ENCODE measurements at regions not wholly inside any gene's neighbourhood (a gene's known extent, or its start where the extent isn't known, plus 50 kb on each side); places are given as distances from the start of the nearest gene placed in this dataset.

DNA sequence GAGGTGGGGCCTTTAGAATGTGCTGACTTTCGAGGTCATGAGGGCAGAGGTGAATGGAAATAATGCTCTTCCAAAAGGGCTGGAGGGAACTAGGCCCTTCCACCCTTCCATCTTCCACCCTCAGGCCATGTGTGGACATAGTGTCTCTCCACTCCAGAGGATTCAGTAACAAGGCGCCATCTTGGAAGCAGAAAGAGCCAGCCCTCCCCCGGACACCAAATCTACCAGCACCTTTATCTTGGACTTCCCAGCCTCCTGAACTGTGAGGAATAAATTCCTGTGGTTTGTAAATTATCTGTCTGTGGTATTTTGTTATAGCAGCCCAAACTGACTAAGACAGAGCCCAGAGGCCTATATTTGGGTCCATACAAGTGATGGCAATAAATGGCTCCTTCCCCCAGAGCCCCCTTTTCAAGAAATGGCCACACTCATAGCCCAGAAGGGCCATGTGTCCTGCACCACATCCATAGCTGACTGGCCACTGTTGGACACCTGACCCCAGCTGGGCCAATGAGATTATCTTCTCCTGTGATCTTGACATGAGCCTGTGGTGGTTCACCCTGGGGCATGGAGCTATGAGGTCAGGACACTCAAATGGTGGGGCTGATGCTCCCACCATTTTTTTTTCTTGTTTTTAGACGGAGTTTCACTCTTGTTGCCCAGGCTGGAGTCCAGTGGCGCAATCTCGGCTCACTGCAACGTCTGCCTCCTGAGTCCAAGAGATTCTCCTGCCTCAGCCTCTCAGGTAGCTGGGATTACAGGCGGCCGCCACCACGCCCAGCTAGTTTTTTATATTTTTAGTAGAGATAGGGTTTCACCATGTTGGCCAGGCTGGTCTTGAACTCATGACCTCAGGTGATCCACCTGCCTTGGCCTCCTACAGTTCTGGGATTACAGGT, 114.9 kb downstream of the RRAGC start:
- TF ChIP-seq, protein P1, sequence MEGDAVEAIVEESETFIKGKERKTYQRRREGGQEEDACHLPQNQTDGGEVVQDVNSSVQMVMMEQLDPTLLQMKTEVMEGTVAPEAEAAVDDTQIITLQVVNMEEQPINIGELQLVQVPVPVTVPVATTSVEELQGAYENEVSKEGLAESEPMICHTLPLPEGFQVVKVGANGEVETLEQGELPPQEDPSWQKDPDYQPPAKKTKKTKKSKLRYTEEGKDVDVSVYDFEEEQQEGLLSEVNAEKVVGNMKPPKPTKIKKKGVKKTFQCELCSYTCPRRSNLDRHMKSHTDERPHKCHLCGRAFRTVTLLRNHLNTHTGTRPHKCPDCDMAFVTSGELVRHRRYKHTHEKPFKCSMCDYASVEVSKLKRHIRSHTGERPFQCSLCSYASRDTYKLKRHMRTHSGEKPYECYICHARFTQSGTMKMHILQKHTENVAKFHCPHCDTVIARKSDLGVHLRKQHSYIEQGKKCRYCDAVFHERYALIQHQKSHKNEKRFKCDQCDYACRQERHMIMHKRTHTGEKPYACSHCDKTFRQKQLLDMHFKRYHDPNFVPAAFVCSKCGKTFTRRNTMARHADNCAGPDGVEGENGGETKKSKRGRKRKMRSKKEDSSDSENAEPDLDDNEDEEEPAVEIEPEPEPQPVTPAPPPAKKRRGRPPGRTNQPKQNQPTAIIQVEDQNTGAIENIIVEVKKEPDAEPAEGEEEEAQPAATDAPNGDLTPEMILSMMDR (IDR thresholded peaks at IDR 0.05) = no peak
- TF ChIP-seq POLR2A (IDR thresholded peaks at IDR 0.05) (no peak), POLR2AphosphoS5 (IDR thresholded peaks at IDR 0.05; ENCODE audit: insufficient read depth in 1 of 2, low read depth in 1 of 2) (no peak)
- intact Hi-C loops (cut with DNase I) = no loop called here

DNA sequence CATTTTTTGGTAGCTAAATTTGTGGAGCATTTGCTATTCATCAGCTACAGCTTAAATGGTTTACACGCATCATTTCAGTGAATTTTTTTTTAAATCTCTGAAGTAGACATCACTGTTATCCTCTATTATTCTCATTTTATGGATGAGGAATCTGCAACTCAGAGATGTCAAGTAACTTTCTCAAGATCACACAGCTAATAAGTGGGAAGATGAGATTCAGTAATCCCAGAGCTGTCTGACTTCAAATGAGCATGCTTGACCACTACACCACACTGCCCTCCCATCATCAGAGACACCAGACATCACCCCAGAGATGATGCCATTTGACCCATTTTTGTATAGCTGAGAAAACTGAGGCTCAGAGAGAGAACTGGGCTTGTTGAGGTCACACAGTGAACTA, 116.4 kb downstream of the RRAGC start:
- no peaks in the 10 kb centered on the region for H3K27me3 ChIP-seq
- no peak overlapping the region for H3K4me3 ChIP-seq
- no peaks in the 10 kb centered on the region for H3K4me1 ChIP-seq
- intact Hi-C loops (cut with DNase I) = no loop called here
- no peak for DNase-seq (ENCODE audit: extremely low spot score in 2 of 2)
- no peak overlapping the region for H3K27ac ChIP-seq
- H3K9me3 ChIP-seq = no peaks in the 10 kb centered on the region
- TF ChIP-seq, protein P1 (IDR thresholded peaks at IDR 0.05) = no peak
- TF ChIP-seq POLR2AphosphoS5 (IDR thresholded peaks at IDR 0.05; ENCODE audit: insufficient read depth in 1 of 2, low read depth in 1 of 2) = no peak
- H3K36me3 ChIP-seq = no peaks in the 10 kb centered on the region

More for the DNA sequence above, 114.9 kb downstream of the RRAGC start:
- no peak for DNase-seq (ENCODE audit: extremely low spot score in 2 of 2)
- H3K9me3 ChIP-seq = no peaks in the 10 kb centered on the region
- no peaks in the 10 kb centered on the region for H3K27me3 ChIP-seq
- H3K36me3 ChIP-seq = no peaks in the 10 kb centered on the region
- no peaks in the 10 kb centered on the region for H3K4me1 ChIP-seq
- H3K27ac ChIP-seq = no peak overlapping the region
- H3K4me3 ChIP-seq = no peak overlapping the region

DNA sequence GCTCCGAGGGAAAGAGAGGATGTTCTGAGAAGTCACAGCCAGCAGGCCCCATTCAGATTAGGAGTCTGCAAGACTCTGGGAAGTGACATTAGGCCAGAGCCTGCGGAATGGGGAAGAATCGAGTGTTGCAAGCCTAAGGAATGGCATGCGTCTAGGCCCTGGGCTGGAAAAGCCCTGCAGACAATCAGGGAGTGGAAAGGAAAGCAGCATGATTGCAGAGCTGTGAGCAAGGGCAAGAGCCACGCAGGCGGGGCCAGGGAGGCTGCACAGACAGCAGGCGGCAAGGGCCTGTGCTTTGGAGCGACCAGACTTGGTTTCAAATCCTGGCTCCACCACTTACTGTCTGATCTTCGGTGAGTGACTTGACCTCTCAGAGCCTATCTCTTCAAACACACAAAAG, 118.2 kb downstream of the RRAGC start:
- intact Hi-C loops (cut with DNase I) = no loop called here
- no peaks in the 10 kb centered on the region for H3K4me1 ChIP-seq
- TF ChIP-seq POLR2A (IDR thresholded peaks at IDR 0.05) = no peak
- TF ChIP-seq, protein P1 (IDR thresholded peaks at IDR 0.05) = no peak
- no peak for TF ChIP-seq POLR2AphosphoS5 (IDR thresholded peaks at IDR 0.05; ENCODE audit: insufficient read depth in 1 of 2, low read depth in 1 of 2)
- no peak overlapping the region for H3K4me3 ChIP-seq
- H3K27ac ChIP-seq = no peak overlapping the region
- H3K27me3 ChIP-seq = no peaks in the 10 kb centered on the region
- H3K36me3 ChIP-seq = no peaks in the 10 kb centered on the region
- H3K9me3 ChIP-seq = no peaks in the 10 kb centered on the region
- DNase-seq (ENCODE audit: extremely low spot score in 2 of 2) = no peak

DNA sequence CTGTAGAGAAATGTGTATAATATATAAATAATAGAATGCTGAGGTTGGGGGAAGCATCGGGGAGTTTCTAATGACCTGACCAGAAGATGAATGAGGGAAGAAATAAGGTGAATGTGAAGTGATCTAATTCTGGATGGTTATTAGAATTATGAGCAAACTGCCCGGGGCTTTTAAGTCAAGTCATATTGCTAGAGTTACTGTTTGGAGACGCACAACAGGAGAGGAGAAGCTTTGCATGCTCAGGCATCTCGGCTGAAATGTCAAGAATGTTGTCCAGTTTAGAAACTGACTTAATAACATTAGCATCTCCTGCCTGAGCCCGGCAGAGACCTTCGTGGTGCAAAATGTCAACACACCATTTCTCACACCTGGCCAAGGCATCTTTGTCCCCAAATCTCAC, 119.1 kb downstream of the RRAGC start:
- H3K9me3 ChIP-seq = no peaks in the 10 kb centered on the region
- TF ChIP-seq POLR2A (IDR thresholded peaks at IDR 0.05) = no peak
- TF ChIP-seq, protein P1 (IDR thresholded peaks at IDR 0.05) = no peak
- TF ChIP-seq POLR2AphosphoS5 (IDR thresholded peaks at IDR 0.05; ENCODE audit: insufficient read depth in 1 of 2, low read depth in 1 of 2) = no peak
- no peaks in the 10 kb centered on the region for H3K27me3 ChIP-seq
- no peak overlapping the region for H3K27ac ChIP-seq
- H3K36me3 ChIP-seq = no peaks in the 10 kb centered on the region
- no peaks in the 10 kb centered on the region for H3K4me1 ChIP-seq
- no peak overlapping the region for H3K4me3 ChIP-seq
- DNase-seq (ENCODE audit: extremely low spot score in 2 of 2) = no peak
- intact Hi-C loops (cut with DNase I) = no loop called here

DNA sequence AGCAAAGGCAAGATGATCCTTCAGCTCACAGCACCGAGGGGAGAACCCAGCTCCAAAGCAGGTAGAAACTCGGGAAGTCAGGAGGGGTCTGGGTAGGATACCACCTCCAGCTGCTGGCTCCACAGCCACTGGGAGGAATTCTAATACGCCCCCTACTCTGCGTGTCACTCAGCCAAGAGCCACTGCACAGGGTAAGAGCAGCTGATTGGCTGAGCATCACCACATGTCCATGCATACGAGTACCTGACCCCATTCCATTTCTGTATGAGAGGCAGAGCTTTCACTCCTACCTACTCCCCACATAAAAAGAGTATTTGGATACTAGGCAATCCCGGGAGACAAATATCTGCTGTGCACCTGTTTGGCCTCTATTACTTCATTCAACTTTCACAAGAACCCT, 121.4 kb downstream of the RRAGC start:
- DNase-seq (ENCODE audit: extremely low spot score in 2 of 2) = no peak
- no peak overlapping the region for H3K27ac ChIP-seq
- no peaks in the 10 kb centered on the region for H3K4me1 ChIP-seq
- intact Hi-C loops (cut with DNase I) = no loop called here
- H3K36me3 ChIP-seq = no peaks in the 10 kb centered on the region
- H3K9me3 ChIP-seq = no peaks in the 10 kb centered on the region
- no peak for TF ChIP-seq POLR2AphosphoS5 (IDR thresholded peaks at IDR 0.05; ENCODE audit: insufficient read depth in 1 of 2, low read depth in 1 of 2)
- TF ChIP-seq, protein P1 (IDR thresholded peaks at IDR 0.05) = no peak
- no peak for TF ChIP-seq POLR2A (IDR thresholded peaks at IDR 0.05)
- no peak overlapping the region for H3K4me3 ChIP-seq
- H3K27me3 ChIP-seq = no peaks in the 10 kb centered on the region

Data from vagina (tissue), 2 donors.